ENCODE measurements at regions not wholly inside any gene's neighbourhood (a gene's known extent, or its start where the extent isn't known, plus 50 kb on each side); places are given as distances from the start of the nearest gene placed in this dataset.

DNA sequence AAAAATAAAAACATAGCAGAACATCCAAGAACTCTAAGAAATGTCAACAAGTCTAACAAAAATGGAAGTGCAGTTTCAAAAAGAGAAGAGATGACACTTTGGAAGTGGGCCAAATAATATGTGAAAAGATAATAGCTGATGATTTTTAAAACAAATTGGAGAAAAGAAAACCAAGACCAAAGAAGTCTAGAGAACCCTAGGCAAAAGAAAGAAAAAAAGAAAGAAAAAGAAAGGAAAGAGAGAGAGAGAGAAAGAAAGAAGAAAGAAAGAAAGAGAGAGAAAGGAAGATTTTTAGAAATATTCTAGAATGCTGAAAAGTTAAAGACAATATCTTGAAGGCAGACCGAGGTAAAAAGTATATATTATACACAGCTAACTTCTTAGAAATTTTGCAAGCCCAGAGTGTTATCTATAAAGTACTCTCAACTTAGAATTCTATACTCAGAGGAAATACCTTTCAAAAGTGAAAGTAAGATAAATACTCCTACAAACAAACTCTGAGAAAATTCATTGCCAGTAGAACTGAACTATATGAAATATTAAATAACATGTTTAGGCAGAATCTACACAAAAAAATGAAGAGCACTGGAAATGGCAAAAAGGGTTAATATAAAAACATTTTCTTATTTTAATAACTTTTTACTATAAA, 138.7 kb upstream of the SMIM30 start:
- Mint-ChIP-seq H3K9me3 (peaks cover 5 to 6% (median 5%) of the 10 kb centered on the region in 3 donors), H3K36me3 (no peaks in the 10 kb centered on the region), H3K4me1 (no peaks in the 10 kb centered on the region), H3K4me3 (no peak overlapping the region), H3K27ac (no peak overlapping the region), H3K27me3 (no peaks in the 10 kb centered on the region)

DNA sequence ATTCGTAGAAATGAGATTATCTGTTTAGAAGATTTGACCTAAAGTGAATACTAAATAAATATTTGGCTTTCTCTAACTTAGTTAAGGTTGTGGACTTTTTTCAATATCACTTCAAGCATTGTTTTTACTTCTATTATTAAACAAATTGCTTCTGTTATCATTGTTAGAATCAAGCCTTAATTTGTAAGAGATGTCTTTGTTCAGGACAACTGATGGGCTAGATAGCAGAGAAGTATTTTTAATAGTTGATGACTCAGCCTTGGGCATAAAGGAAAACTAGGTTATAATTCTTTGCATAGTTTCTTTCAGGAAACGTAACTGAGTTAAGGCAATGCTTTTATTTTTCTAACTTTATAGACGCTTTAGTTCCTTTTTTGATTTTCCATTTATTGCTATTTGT, 128.8 kb upstream of the SMIM30 start:
- H3K36me3 Mint-ChIP-seq: no peaks in the 10 kb centered on the region
- H3K4me3 Mint-ChIP-seq: no peak overlapping the region
- no peaks in the 10 kb centered on the region for H3K4me1 Mint-ChIP-seq
- no peaks in the 10 kb centered on the region for H3K27me3 Mint-ChIP-seq
- no peak overlapping the region for H3K27ac Mint-ChIP-seq
- peaks cover 0 to 4% (median 2%) of the 10 kb centered on the region in 3 donors for H3K9me3 Mint-ChIP-seq

DNA sequence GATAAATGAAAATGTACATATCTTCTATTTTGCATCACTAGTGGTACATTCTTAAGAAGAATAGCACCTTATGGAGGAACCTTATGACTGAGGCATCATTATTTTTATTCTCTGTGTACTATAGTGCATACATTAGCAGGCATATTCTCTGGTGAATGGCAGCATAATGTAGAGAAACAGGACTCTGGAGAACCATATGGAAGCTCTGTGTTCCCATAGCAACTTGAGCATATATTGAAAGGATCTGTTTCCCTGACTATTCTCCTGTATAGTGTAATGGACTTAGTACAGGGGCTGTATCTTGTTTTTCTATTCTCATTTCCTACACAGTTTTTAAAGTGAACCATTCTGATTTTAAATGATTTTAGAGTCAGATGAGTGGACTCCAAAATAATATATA, 128.4 kb upstream of the SMIM30 start:
- Mint-ChIP-seq H3K9me3 (peaks cover 0 to 4% (median 2%) of the 10 kb centered on the region in 3 donors), H3K27ac (no peak overlapping the region), H3K36me3 (no peaks in the 10 kb centered on the region), H3K4me1 (no peaks in the 10 kb centered on the region), H3K27me3 (no peaks in the 10 kb centered on the region), H3K4me3 (no peak overlapping the region)

DNA sequence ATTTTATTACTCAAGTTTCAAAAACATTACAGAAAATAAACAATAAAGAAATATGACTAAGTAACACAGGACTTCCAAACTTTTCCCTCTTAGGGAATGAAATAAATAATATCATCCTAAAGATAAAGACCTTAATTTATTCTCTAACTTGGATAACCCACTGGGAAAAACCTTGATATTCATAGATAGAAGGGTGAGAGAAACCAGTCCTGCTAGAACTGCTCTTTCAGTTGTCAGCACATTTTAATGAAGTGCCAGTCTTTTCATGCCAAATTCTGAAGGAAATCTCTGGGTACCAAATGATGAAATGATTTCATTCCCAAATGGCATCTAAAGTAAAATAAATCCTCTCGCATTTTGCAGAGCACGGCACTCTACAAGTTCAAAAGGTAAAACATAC, 114.5 kb upstream of the SMIM30 start:
- H3K36me3 Mint-ChIP-seq: no peaks in the 10 kb centered on the region
- peaks cover 0 to 3% (median 2%) of the 10 kb centered on the region in 3 donors for H3K9me3 Mint-ChIP-seq
- no peak overlapping the region for H3K27ac Mint-ChIP-seq
- no peak overlapping the region for H3K4me3 Mint-ChIP-seq
- H3K27me3 Mint-ChIP-seq: peaks cover 1% of the 10 kb centered on the region
- no peaks in the 10 kb centered on the region for H3K4me1 Mint-ChIP-seq

DNA sequence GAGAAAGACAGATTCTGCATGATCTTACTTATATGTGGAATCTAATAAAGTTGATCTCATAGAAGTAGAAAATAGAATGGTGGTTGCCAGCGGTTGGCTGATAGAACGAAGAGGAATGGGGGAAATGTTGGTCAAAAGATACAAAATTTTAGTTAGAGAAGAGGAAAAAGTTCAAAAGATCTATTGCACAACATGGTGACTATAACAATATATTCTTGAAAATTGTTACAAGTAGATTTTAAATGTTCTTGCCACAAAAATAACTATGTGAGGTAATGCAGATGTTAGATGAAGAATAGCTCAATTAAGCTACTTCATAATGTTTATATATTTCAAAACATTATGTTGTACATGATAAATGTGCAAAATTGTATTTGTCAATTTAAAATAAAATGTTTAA, 112.3 kb upstream of the SMIM30 start:
- peaks cover 0 to 6% (median 3%) of the 10 kb centered on the region in 3 donors for H3K9me3 Mint-ChIP-seq
- no peak overlapping the region for H3K4me3 Mint-ChIP-seq
- H3K36me3 Mint-ChIP-seq: no peaks in the 10 kb centered on the region
- no peaks in the 10 kb centered on the region for H3K27me3 Mint-ChIP-seq
- H3K27ac Mint-ChIP-seq: no peak overlapping the region
- no peaks in the 10 kb centered on the region for H3K4me1 Mint-ChIP-seq

DNA sequence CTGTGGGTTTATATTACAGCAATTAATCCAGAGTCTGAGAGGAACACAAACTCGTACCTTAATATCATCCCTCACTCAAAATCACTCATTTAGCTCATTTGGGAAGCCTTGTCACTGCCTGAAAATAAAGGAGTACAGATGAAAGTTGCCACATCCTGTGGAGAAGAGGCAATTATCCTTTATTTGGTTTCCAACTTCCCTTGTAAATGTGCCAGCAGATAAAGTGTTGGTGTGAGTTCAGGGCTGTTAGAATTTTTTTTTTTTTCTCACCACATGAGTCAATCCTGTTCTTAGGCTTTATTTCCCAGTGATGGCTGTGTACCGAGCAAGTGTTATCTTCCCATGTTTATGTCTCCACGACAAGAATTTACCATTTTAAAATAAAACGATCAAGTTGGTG, 99.0 kb upstream of the SMIM30 start:
- Mint-ChIP-seq H3K27me3 (no peaks in the 10 kb centered on the region), H3K27ac (no peak overlapping the region), H3K4me3 (no peak overlapping the region), H3K9me3 (no peaks in the 10 kb centered on the region), H3K36me3 (no peaks in the 10 kb centered on the region), H3K4me1 (no peaks in the 10 kb centered on the region)

DNA sequence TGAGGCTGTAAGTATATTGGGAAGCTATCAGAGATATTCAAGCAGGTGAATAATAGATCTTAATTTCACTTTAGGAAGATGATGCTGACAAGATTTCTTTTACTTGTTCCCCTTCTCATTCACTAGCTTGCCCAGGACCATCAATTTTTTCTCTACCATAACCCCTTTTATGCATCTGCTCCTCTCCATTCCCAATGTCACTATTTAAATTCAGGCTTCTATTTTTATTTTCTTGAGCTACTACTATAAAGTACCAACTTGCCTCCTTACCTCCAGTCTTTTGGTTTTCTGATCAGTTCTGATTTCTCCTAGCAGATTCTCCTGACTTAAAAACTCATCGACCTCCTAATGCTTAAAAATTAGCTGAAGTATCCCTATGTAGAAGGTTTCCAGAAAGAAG, 97.7 kb upstream of the SMIM30 start:
- Mint-ChIP-seq H3K9me3 (no peaks in the 10 kb centered on the region), H3K4me1 (no peaks in the 10 kb centered on the region), H3K27ac (no peak overlapping the region), H3K4me3 (no peak overlapping the region), H3K36me3 (no peaks in the 10 kb centered on the region), H3K27me3 (no peaks in the 10 kb centered on the region)

DNA sequence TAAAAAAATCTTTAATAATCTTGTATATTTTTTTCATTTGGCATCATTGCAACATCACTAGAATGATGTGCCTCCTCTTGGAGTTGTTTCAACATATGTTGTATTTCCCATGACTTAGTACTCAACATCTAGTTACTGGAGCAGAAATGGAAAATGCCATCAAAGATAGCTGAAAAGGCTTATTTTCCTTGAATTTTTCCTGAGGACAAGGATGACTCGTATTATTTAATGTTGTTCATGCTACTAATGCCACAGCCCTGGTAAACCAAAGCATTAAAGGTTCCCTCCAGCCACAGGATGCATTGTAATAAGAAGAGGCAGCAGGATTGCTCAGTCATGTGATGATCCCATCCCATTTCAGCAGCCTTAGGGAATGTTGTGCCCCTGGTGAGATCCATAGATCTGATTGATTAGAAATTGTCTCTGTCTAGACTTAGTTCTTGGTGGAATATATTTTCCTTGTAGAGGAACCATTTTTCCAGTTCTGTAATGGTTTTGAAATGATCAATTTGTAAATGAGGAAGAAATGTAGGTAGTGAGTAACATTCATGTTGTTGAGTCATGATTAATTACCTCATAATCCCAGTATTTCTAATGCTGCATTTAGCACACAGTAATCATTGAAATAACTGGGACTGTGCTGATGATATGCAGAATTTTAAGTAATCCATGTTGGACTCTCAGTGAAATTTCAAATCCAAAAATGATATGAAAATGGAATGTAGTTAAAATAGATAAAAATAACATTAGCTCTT, 91.3 kb upstream of the SMIM30 start:
- H3K4me3 Mint-ChIP-seq: no peak overlapping the region

DNA sequence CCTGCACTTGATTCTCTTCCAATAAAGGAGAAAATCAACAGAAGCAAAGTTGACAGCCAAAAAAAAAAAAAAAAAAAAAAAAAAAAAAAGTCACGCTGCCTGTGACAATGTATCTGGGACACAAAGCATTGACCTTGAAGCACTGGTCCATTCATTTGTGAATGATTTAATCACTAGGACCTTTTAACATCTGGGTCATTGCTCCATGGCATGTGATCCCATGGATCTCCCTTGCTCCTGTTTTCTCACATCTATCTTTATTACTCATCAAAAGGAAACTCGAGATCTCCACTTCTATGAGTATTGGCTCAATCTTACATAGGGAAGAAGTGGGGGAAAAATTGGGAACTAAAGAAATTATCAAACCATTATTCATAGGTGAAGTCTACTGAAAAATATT, 89.6 kb upstream of the SMIM30 start:
- Mint-ChIP-seq H3K4me1 (no peaks in the 10 kb centered on the region), H3K9me3 (no peaks in the 10 kb centered on the region), H3K27me3 (peaks cover 5% of the 10 kb centered on the region), H3K4me3 (no peak overlapping the region), H3K36me3 (no peaks in the 10 kb centered on the region), H3K27ac (no peak overlapping the region)

More for the DNA sequence above, 91.3 kb upstream of the SMIM30 start:
- no peak overlapping the region for H3K27ac Mint-ChIP-seq
- no peaks in the 10 kb centered on the region for H3K4me1 Mint-ChIP-seq
- no peaks in the 10 kb centered on the region for H3K36me3 Mint-ChIP-seq
- peaks cover 5% of the 10 kb centered on the region for H3K27me3 Mint-ChIP-seq
- H3K9me3 Mint-ChIP-seq: no peaks in the 10 kb centered on the region

DNA sequence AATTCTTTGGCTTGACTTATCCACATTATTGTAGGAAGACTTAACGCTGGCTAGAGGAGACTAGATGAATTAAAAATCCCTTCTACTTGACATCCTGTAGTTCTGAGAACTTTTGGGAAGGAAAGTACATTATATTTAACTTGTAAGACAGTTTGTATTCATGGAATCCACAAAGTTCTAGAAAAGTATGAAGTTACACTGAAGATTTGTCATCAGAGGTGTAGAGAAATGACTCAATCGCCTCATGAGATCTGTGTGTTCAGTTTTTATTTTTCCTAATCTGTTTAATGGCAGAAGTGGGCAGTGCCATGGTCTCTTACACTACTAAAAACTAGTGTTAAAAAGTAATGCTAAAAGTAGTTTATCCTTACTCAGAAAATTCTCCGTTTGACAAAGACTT, 89.1 kb upstream of the SMIM30 start:
- no peaks in the 10 kb centered on the region for H3K9me3 Mint-ChIP-seq
- H3K4me1 Mint-ChIP-seq: no peaks in the 10 kb centered on the region

DNA sequence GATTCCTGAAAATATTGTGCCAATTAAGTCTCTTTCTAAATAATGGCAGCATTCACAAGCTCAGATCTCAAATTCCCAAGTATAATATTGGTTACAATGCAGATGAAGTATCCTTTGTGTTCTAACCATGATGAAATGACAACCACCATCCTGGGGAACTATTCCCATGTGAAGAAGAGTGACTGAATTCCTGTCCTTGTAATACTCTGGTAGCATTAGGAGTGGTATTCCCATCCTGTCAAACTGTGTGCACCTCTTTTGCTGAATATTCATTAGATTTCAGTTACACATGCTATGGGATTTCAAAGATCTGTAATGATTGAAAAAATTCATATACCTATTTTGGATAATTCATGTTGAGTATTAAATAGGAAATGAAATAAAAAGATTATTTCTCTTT, 86.1 kb upstream of the SMIM30 start:
- Mint-ChIP-seq H3K27ac (no peak overlapping the region), H3K4me3 (no peak overlapping the region), H3K4me1 (no peaks in the 10 kb centered on the region)

More for the DNA sequence above, 89.1 kb upstream of the SMIM30 start:
- Mint-ChIP-seq H3K27me3 (peaks cover 5% of the 10 kb centered on the region), H3K4me3 (no peak overlapping the region), H3K36me3 (no peaks in the 10 kb centered on the region), H3K27ac (no peak overlapping the region)

DNA sequence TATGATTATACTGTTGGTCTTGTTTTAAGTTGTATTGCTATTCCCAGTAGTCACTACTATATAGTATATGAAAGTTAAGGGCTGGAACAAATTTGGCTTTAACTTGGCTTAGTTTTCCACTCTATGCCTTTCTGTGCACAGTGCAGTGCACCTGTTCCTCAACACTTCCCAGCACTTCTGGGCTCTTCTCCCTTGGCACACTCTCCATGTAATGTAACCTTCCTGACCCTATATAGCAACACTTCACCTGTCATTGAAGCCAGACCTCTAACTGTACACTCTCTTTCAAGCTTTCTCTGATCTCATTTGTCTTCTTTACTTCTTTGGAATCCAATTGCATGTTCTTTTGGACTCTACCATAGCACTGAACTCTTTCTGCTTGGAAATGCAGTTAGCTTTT, 83.9 kb upstream of the SMIM30 start:
- Mint-ChIP-seq H3K36me3 (no peaks in the 10 kb centered on the region), H3K4me3 (no peak overlapping the region), H3K9me3 (no peaks in the 10 kb centered on the region), H3K4me1 (no peaks in the 10 kb centered on the region), H3K27ac (no peak overlapping the region), H3K27me3 (peaks cover 8% of the 10 kb centered on the region)

More for the DNA sequence above, 86.1 kb upstream of the SMIM30 start:
- peaks cover 4% of the 10 kb centered on the region for H3K27me3 Mint-ChIP-seq
- no peaks in the 10 kb centered on the region for H3K36me3 Mint-ChIP-seq
- no peaks in the 10 kb centered on the region for H3K9me3 Mint-ChIP-seq

DNA sequence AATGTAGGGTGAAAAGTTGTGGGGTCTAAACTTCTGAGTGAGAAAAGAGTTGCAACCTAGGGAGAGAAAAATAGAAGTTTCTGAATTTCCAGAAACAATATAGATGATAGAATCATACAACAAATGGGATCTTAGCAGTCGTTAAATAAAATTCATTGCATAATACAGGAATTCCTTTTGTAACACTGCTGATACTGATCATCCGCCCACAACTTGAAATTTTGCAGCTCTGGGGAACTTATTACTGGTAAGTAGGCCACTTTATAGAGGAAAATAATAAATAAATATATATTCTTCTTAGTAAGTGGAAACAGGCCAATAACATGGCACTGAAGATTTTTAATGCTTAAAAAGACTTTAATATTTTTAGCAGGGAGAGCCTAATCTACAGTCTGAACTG, 81.9 kb upstream of the SMIM30 start:
- Mint-ChIP-seq H3K36me3 (no peaks in the 10 kb centered on the region), H3K4me3 (no peak overlapping the region), H3K4me1 (no peaks in the 10 kb centered on the region), H3K9me3 (no peaks in the 10 kb centered on the region), H3K27ac (no peak overlapping the region), H3K27me3 (peaks cover 4% of the 10 kb centered on the region)

DNA sequence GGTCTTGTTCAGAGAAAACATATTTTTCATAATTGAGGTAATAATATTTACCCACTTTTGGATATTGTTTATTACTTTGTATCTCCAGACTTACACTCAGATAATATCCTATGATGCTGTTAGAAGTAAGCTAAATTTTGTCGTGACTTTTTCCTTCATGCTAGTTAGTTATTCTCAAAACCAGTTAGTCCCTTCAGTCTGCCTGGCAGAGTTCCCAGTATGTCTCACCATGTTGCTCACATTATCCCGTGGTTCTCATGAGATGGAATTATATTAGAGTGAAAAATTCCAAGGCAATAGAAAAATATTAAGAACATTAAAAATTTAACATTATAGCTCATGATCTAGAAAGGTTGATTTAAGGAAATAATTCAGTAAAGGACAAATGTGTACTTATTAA, 81.5 kb upstream of the SMIM30 start:
- H3K27ac Mint-ChIP-seq: no peak overlapping the region
- H3K36me3 Mint-ChIP-seq: no peaks in the 10 kb centered on the region
- no peak overlapping the region for H3K4me3 Mint-ChIP-seq
- no peaks in the 10 kb centered on the region for H3K9me3 Mint-ChIP-seq
- no peaks in the 10 kb centered on the region for H3K4me1 Mint-ChIP-seq
- H3K27me3 Mint-ChIP-seq: peaks cover 4% of the 10 kb centered on the region

DNA sequence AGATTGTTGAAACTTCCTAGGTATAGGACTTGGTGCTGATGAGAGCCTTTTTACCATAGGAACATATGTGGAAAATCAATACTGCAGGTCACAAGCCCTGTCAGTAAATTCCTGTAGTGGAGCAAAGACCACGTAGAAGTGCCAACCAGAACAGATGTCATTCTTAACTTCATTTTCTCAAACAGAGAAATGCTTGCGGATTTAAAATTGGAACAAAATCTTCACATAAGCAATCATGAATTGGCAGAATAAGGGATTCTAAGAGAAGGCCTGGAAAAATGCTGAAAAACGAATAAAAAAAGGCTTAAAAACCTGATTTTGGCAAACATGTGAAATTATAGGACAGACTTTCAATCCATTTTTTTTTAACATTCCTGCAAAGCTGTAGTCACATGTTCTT, 80.8 kb upstream of the SMIM30 start:
- no peak overlapping the region for H3K27ac Mint-ChIP-seq
- no peak overlapping the region for H3K4me3 Mint-ChIP-seq
- H3K36me3 Mint-ChIP-seq: no peaks in the 10 kb centered on the region
- H3K9me3 Mint-ChIP-seq: peaks cover 0 to under 1% (median 0%) of the 10 kb centered on the region in 3 donors
- H3K27me3 Mint-ChIP-seq: peaks cover 4% of the 10 kb centered on the region
- H3K4me1 Mint-ChIP-seq: no peaks in the 10 kb centered on the region

DNA sequence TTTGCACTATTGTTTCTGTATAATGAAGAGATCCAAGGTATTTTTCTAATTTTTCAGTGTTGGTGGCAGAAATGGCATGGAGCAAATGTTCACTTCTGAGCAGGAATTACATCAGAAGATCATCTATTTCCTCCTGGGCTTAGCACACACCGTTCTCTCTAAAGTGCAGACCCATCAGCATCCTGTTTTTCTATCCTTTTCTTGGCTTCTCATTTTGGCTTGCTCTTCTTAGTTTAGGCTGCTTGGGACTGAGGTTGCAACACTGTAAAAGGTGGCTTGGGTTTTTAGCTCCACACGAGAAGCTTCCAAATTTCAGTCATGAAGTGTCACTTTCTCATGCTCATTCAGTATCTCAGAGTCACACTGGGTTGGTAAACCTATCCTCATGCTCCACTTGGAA, 79.9 kb upstream of the SMIM30 start:
- Mint-ChIP-seq H3K27ac (no peak overlapping the region), H3K9me3 (peaks cover 0 to 2% (median 0%) of the 10 kb centered on the region in 3 donors), H3K4me3 (no peak overlapping the region), H3K4me1 (no peaks in the 10 kb centered on the region), H3K36me3 (no peaks in the 10 kb centered on the region), H3K27me3 (peaks cover 4% of the 10 kb centered on the region)
